ENCODE measurements at regions not wholly inside any gene's neighbourhood (a gene's known extent, or its start where the extent isn't known, plus 50 kb on each side); places are given as distances from the start of the nearest gene placed in this dataset.

DNA sequence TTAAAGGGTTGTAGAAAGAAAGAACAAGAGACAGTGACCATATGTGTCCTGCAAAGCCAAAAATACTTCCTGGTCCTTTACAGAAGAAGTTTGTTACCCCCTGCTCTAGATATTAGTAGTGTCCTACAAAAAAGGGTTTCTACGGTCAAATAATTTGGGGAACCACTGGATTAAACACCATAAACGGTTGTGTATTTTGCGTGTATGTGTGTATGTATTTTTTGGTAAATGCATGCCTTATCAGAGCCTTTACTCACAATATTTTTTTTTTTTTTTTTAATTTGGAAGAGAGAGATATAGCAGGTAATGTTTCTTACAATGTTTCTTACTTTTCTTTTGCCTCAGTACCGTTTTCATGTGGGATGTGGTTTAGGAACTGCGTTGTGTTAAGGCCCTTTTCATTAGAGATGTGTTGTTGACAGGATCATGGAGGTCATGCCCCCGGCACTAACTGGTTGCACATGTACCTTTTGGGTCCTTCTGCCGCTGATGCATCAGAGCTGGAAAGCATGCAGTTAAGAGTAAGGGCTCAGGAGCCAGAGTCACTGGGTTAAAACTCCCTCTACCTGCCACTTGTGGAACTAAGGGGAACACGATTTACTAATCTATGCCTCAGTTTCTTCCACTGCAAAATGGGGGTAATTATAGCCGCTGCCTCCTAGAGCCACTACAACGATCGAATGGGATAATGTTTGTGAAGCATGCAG, 234.6 kb upstream of the KAZN start:
- no peaks in the 10 kb centered on the region for H3K36me3 ChIP-seq
- H3K27me3 ChIP-seq (ENCODE audit: low read depth) = peaks cover 71% of the 10 kb centered on the region
- no peak overlapping the region for H3K4me3 ChIP-seq
- DNase-seq = no peak
- TF ChIP-seq, protein P1, sequence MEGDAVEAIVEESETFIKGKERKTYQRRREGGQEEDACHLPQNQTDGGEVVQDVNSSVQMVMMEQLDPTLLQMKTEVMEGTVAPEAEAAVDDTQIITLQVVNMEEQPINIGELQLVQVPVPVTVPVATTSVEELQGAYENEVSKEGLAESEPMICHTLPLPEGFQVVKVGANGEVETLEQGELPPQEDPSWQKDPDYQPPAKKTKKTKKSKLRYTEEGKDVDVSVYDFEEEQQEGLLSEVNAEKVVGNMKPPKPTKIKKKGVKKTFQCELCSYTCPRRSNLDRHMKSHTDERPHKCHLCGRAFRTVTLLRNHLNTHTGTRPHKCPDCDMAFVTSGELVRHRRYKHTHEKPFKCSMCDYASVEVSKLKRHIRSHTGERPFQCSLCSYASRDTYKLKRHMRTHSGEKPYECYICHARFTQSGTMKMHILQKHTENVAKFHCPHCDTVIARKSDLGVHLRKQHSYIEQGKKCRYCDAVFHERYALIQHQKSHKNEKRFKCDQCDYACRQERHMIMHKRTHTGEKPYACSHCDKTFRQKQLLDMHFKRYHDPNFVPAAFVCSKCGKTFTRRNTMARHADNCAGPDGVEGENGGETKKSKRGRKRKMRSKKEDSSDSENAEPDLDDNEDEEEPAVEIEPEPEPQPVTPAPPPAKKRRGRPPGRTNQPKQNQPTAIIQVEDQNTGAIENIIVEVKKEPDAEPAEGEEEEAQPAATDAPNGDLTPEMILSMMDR (IDR thresholded peaks at IDR 0.05; ENCODE audit: borderline replicate concordance) = no peak
- peaks cover 11% of the 10 kb centered on the region for H3K4me1 ChIP-seq
- H3K27ac ChIP-seq (replicated peaks) = no peak overlapping the region
- H3K9me3 ChIP-seq (replicated peaks) = peaks cover 29% of the 10 kb centered on the region
- intact Hi-C loops (cut with micrococcal nuclease) = no loop called here

DNA sequence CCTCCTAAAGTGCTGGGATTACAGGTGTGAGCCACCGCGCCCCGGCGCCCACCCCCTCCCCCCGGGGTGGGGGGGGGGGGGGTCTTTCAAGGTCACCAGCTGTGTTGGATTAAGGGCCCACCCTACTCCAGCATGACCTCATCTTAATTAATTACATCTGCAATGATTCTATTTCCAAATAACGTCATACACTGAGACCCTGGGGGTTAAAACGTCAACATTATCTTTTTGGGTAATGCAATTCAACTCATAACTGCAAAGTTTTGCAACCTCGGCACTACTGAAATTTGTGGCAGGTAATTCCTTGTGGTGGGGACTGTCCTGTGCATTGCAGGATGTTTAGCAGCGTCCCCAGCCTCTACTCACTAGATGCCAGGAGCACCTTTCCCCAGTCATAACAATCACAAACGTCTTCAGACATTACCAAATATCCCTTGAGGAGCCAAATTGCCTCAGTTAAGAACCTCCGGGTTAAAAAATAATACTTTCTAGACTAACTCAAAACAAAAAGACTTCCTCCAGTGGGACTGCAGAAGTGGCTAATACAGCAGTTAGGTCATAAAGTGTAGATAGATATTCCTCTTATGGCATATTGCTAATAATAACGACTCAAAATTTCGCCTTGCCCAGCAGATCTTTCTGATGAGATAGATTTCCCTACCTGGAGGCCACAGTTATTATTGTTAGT, 233.0 kb upstream of the KAZN start:
- TF ChIP-seq, protein P1 (IDR thresholded peaks at IDR 0.05; ENCODE audit: borderline replicate concordance) = no peak
- Histone ChIP-seq H3K36me3 (no peaks in the 10 kb centered on the region), H3K9me3 (replicated peaks) (peaks cover 19% of the 10 kb centered on the region), H3K27ac (replicated peaks) (peak overlapping the region; percentile 70), H3K4me3 (no peak overlapping the region), H3K27me3 (ENCODE audit: low read depth) (peaks cover 87% of the 10 kb centered on the region), H3K4me1 (peaks cover 11% of the 10 kb centered on the region)
- DNase-seq = no peak
- intact Hi-C loops (cut with micrococcal nuclease) = no loop called here

DNA sequence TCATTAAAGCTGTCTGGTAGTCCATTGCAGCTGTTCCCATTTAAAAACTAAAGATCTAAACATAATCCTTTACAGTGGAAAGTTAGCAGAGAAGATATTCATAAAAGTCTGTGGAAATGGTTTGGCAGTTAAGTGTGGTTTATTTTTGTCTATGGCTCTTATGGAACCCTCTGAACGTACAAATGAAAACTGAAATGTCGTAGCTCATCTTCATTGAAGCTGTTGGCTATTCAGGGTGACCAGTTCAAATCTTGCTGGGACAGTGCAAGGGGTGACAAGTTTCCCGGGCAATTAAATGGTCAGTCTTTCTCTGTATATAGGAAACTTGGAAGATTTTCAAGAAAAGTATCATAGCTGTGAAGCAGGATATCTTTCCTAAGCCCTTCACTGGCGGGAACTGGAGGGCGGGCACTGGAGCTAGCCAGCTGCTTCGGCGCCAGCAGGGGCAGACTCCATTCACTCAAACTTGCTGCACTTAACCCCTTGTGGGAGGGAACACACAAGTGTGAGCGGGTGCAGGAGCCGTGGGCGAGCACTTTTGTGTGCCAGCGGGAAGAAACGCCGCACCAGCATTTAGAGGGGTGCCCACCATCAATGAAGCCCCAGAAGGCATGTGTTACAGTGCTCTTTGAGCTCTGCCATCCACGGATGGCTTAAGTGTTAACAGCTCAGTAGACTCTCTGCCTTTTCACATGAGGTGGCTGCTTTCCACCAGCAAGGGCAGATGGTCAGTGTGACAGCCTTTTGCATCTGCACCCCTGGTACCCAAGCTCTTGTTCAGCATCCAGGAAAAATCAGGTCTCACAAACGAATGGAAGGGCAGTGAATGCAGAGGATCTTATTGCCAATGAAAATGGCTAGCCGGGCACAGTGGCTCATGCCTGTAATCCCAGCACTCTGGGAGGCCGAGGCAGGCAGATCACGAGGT, 232.1 kb upstream of the KAZN start:
- TF ChIP-seq, protein P1 (IDR thresholded peaks at IDR 0.05; ENCODE audit: borderline replicate concordance) = no peak
- Histone ChIP-seq H3K9me3 (replicated peaks) (peaks cover 17% of the 10 kb centered on the region), H3K27me3 (ENCODE audit: low read depth) (peaks cover 94% of the 10 kb centered on the region), H3K27ac (replicated peaks) (peak overlapping the region; percentile 70), H3K4me3 (no peak overlapping the region), H3K36me3 (no peaks in the 10 kb centered on the region), H3K4me1 (peaks cover 11% of the 10 kb centered on the region)
- intact Hi-C loops (cut with micrococcal nuclease) = no loop called here
- DNase-seq = peak; percentile 43

DNA sequence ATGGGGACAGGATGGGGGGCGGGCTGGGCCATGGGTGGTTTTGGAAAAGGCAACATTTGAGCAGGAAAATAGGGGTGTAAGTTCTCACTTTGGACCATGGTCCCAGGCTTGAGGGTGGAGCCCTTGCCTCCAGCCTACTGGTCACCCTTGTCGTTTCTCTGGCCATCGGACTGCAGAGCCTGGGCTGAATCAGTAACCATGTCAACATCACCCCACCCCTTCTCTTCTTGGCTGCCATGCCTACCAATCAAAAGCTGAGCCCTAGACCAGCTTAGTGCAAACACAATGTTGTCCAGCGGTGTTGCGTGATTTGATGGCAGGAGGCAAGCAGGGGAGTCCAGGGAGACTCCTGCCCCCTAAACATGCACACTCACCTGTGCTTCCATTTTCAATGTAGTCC, 231.0 kb upstream of the KAZN start:
- TF ChIP-seq, protein P1 (IDR thresholded peaks at IDR 0.05; ENCODE audit: borderline replicate concordance) = no peak
- H3K9me3 ChIP-seq (replicated peaks) = peaks cover 6% of the 10 kb centered on the region
- H3K4me1 ChIP-seq = peaks cover 11% of the 10 kb centered on the region
- no peak overlapping the region for H3K4me3 ChIP-seq
- no peaks in the 10 kb centered on the region for H3K36me3 ChIP-seq
- no peak for DNase-seq
- intact Hi-C loops (cut with micrococcal nuclease) = no loop called here
- peaks cover 89% of the 10 kb centered on the region for H3K27me3 ChIP-seq (ENCODE audit: low read depth)
- H3K27ac ChIP-seq (replicated peaks) = no peak overlapping the region

DNA sequence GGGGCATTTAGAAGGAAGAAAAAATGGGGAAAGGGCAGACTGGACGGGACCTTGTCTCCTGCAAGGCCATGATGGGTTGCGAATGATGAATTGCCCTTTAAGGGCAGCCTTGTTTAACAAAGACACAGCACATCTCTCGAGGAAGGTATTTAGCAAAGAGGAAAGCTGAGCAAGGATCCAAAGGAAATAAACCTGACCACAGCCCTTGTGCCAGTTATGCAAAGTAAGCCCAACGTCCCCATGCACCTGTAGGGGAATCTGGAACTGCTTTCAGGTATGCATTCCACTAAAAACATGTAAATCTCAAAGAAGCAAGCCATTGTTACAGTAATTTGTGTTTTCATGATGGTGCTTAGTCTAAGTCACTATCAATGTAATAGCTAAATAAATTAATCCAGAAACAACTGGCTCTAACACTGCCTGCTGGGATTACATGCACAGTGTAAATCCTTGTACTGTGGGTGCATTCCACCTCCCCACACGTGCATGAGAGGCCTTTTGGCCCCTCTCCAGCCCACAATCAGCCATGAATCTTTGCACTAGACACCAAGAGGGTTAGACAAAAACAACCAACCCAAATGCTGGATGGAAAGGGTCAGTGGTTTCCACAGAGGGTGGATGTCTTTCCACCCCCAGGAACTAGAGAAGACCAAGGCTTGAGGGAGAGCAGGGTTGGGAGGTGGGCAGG, 228.8 kb upstream of the KAZN start:
- no peaks in the 10 kb centered on the region for H3K36me3 ChIP-seq
- no peak overlapping the region for H3K27ac ChIP-seq (replicated peaks)
- DNase-seq = no peak
- intact Hi-C loops (cut with micrococcal nuclease) = no loop called here
- H3K4me1 ChIP-seq = peaks cover 11% of the 10 kb centered on the region
- no peaks in the 10 kb centered on the region for H3K9me3 ChIP-seq (replicated peaks)
- H3K27me3 ChIP-seq (ENCODE audit: low read depth) = peaks cover 69% of the 10 kb centered on the region
- H3K4me3 ChIP-seq = no peak overlapping the region
- TF ChIP-seq, protein P1 (IDR thresholded peaks at IDR 0.05; ENCODE audit: borderline replicate concordance) = no peak

All from left ventricle myocardium inferior (tissue), 1 donor.